ENCODE measurements at regions not wholly inside any gene's neighbourhood (a gene's known extent, or its start where the extent isn't known, plus 50 kb on each side); places are given as distances from the start of the nearest gene placed in this dataset.

GRCh38 chr13:57813651-57814050 is 182.1 kb downstream of the PCDH17 start:
- TF ChIP-seq CTCF (IDR thresholded peaks at IDR 0.05) (no peak), POLR2A (IDR thresholded peaks at IDR 0.05) (no peak), POLR2AphosphoS5 (IDR thresholded peaks at IDR 0.05) (no peak)

Data from prostate gland (tissue), 2 donors.